HepG2 (cell line): ENCODE measurements at regions not wholly inside any gene's neighbourhood (a gene's known extent, or its start where the extent isn't known, plus 50 kb on each side); places are given as distances from the start of the nearest gene placed in this dataset.

Experiments
- ATF7 ChIP-seq, 2 experiments: fragments of 450-650 bp in 1 of 2; sonication (generic) in 1 of 2; formaldehyde crosslinking in 1 of 2; IDR thresholded peaks; 2 replicates each; pipeline versions ENCODE4 v1.4.0 to v1.6.1; 2016 to 2020; ENCODE audit warnings: antibody characterized with exemption in 1 of 2, mild to moderate bottlenecking in 1 of 2, missing genetic modification reagents in 1 of 2
- BCL6 ChIP-seq: IDR thresholded peaks from 2 replicates; pipeline ENCODE4 v1.6.1; 2016; ENCODE audit warnings: missing genetic modification reagents, missing compliant biosample characterization
- CHD2 ChIP-seq: IDR thresholded peaks from 2 replicates; pipeline ENCODE4 v1.6.1; 2011; ENCODE audit warnings: low read depth, low read length, improper control_type of control experiment
- FIP1L1 ChIP-seq: fragments of 200-400 bp; formaldehyde crosslinking; IDR thresholded peaks from 2 replicates; pipeline ENCODE4 v1.6.1; 2018; ENCODE audit warnings: low read depth, mild to moderate bottlenecking, low read length, moderate library complexity, borderline replicate concordance; ENCODE audit not compliant: insufficient read depth
- HNRNPLL ChIP-seq: fragments of 200-400 bp; formaldehyde crosslinking; IDR thresholded peaks from 2 replicates; pipeline ENCODE4 v1.6.1; 2017; ENCODE audit warnings: mild to moderate bottlenecking, low read depth, low read length; ENCODE audit not compliant: poor library complexity, severe bottlenecking
- IRF9 ChIP-seq: sonication (generic); formaldehyde crosslinking; IDR thresholded peaks from 2 replicates; pipeline ENCODE4 v1.8.0; 2022; ENCODE audit warnings: missing genetic modification reagents, mild to moderate bottlenecking, borderline replicate concordance
- KAT2B ChIP-seq: fragments of 150-350 bp; IDR thresholded peaks from 2 replicates; pipeline ENCODE4 v1.6.1; 2014; ENCODE audit warnings: low read depth, low read length, borderline replicate concordance
- MYNN ChIP-seq: sonication (generic); formaldehyde crosslinking; IDR thresholded peaks from 2 replicates; pipeline ENCODE4 v1.4.0; 2020; ENCODE audit warnings: mild to moderate bottlenecking, low read depth, missing genetic modification reagents
- NCOR1 ChIP-seq: fragments of 200-600 bp; sonication (generic); IDR thresholded peaks from 2 replicates; pipeline ENCODE4 v1.7.0; 2017; ENCODE audit warnings: antibody characterized with exemption, low read length, borderline replicate concordance
- NFE2L1 ChIP-seq: sonication (generic); formaldehyde crosslinking; IDR thresholded peaks from 2 replicates; pipeline ENCODE4 v1.4.0; 2020; ENCODE audit warnings: missing genetic modification reagents, mild to moderate bottlenecking, borderline replicate concordance
- NRL ChIP-seq: sonication (generic); formaldehyde crosslinking; IDR thresholded peaks from 2 replicates; pipeline ENCODE4 v1.5.0; 2020; ENCODE audit warnings: missing genetic modification reagents, mild to moderate bottlenecking, moderate library complexity, borderline replicate concordance
- PBX3 ChIP-seq: sonication (generic); formaldehyde crosslinking; IDR thresholded peaks from 2 replicates; pipeline ENCODE4 v1.8.1; 2023; ENCODE audit warnings: missing genetic modification reagents, inconsistent platforms, borderline replicate concordance
- POLR2AphosphoS5 ChIP-seq: IDR thresholded peaks from 2 replicates; pipeline ENCODE4 v1.6.1; 2012; ENCODE audit warnings: low read depth, low read length
- RFXANK ChIP-seq: IDR thresholded peaks from 2 replicates; pipeline ENCODE4 v1.6.1; 2016
- SMYD3 ChIP-seq: sonication (generic); formaldehyde crosslinking; IDR thresholded peaks from 2 replicates; pipeline ENCODE4 v1.8.1; 2023; ENCODE audit warnings: mild to moderate bottlenecking, missing genetic modification reagents
- SPEN ChIP-seq: sonication (generic); formaldehyde crosslinking; IDR thresholded peaks from 2 replicates; pipeline ENCODE4 v1.5.1; 2020; ENCODE audit warnings: low read depth, mild to moderate bottlenecking, missing genetic modification reagents
- TCF7L2 ChIP-seq: IDR thresholded peaks from 2 replicates; pipeline ENCODE4 v1.6.1; 2011; ENCODE audit warnings: mild to moderate bottlenecking, low read depth, low read length, moderate library complexity
- ZBTB3 ChIP-seq: sonication (generic); formaldehyde crosslinking; IDR thresholded peaks from 2 replicates; pipeline ENCODE4 v1.4.0; 2020; ENCODE audit warnings: low read depth, mild to moderate bottlenecking, moderate library complexity, missing genetic modification reagents, borderline replicate concordance
- ZBTB46 ChIP-seq: sonication (generic); formaldehyde crosslinking; IDR thresholded peaks from 2 replicates; pipeline ENCODE4 v1.4.0; 2020; ENCODE audit warnings: mild to moderate bottlenecking, missing genetic modification reagents, borderline replicate concordance
- ZFY ChIP-seq: sonication (generic); formaldehyde crosslinking; IDR thresholded peaks from 2 replicates; pipeline ENCODE4 v1.4.0; 2020; ENCODE audit warnings: missing genetic modification reagents
- ZNF253 ChIP-seq: sonication (generic); formaldehyde crosslinking; IDR thresholded peaks from 2 replicates; pipeline ENCODE4 v1.8.0; 2022; ENCODE audit warnings: mild to moderate bottlenecking, missing genetic modification reagents, borderline replicate concordance
- ZNF335 ChIP-seq: sonication (generic); formaldehyde crosslinking; IDR thresholded peaks from 2 replicates; pipeline ENCODE4 v1.4.0; 2020; ENCODE audit warnings: missing genetic modification reagents
- ZNF597 ChIP-seq: sonication (generic); formaldehyde crosslinking; IDR thresholded peaks from 2 replicates; pipeline ENCODE4 v1.5.0; 2020; ENCODE audit warnings: missing genetic modification reagents
- ZNF678 ChIP-seq: sonication (generic); formaldehyde crosslinking; IDR thresholded peaks from 2 replicates; pipeline ENCODE4 v1.4.0; 2020; ENCODE audit warnings: mild to moderate bottlenecking, missing genetic modification reagents

GRCh38 chr17:68759343-68760140 is 158.4 kb upstream of the FAM20A start (continued):
- peak; percentile 87; the same call in 1 of the 2 replicates for TF ChIP-seq ZNF335 (CRISPR knock-in tag)
- no peak for TF ChIP-seq ATF7 (IDR thresholded peaks at IDR 0.05)
- peak; percentile 74 for TF ChIP-seq ATF7 (CRISPR knock-in tag; IDR thresholded peaks at IDR 0.05)
- no peak for TF ChIP-seq ZNF597 (CRISPR knock-in tag)
- TF ChIP-seq PBX3 (CRISPR knock-in tag), result no peak
- TF ChIP-seq FIP1L1, result no peak
- peak; percentile 62; the same call in 1 of the 2 replicates for TF ChIP-seq ZFY (CRISPR knock-in tag)
- no peak for TF ChIP-seq MYNN (CRISPR knock-in tag)
- TF ChIP-seq TCF7L2, result no peak
- 0 out of 2 replicates have a peak, but pooled peaks have one; percentile 36 for TF ChIP-seq RFXANK (CRISPR knock-in tag)
- TF ChIP-seq NCOR1, result peak; percentile 64
- peak; percentile 54 for TF ChIP-seq BCL6 (CRISPR knock-in tag)
- no peak; the same call in none of the 2 replicates for TF ChIP-seq ZBTB3 (CRISPR knock-in tag)
- 0 out of 2 replicates have a peak, but pooled peaks have one; percentile 45 for TF ChIP-seq SPEN (CRISPR knock-in tag)
- no peak for TF ChIP-seq SMYD3
- no peak for TF ChIP-seq KAT2B
- TF ChIP-seq CHD2, result no peak
- peak; percentile 38; the same call in 1 of the 2 replicates for TF ChIP-seq POLR2AphosphoS5
- no peak; the same call in 1 of the 2 replicates for TF ChIP-seq NRL (CRISPR knock-in tag)
- TF ChIP-seq ZNF253 (CRISPR knock-in tag), result no peak
- TF ChIP-seq IRF9 (CRISPR knock-in tag), result peak; percentile 65; the same call in 1 of the 2 replicates
- TF ChIP-seq HNRNPLL, result no peak
- 0 out of 2 replicates have a peak, but pooled peaks have one; percentile 70 for TF ChIP-seq ZNF678
- TF ChIP-seq NFE2L1, result peak; percentile 94
- TF ChIP-seq ZBTB46 (CRISPR knock-in tag), result no peak
